HEK293 (cell line): ENCODE measurements at regions not wholly inside any gene's neighbourhood (a gene's known extent, or its start where the extent isn't known, plus 50 kb on each side); places are given as distances from the start of the nearest gene placed in this dataset.

Source experiments
- CTCF ChIA-PET: fragments of 350-600 bp; formaldehyde crosslinking; extraction: SDS; loops from one replicate; lab custom pipeline; 2021; ENCODE audit warnings: antibody characterized with exemption; lab: Yijun Ruan, JAX
- POLR2A ChIA-PET: fragments of 300-600 bp; formaldehyde crosslinking; extraction: SDS; loops from one replicate; lab custom pipeline; 2020; ENCODE audit warnings: antibody characterized with exemption, inconsistent platforms; lab: Yijun Ruan, JAX
- H3K27ac ChIP-seq: fragments of 200-500 bp; sonication (Bioruptor generic); 2 replicates; pipeline ENCODE4 v1.5.1; 2014; ENCODE audit warnings: low read depth, low read length, control low read depth, inconsistent platforms; ENCODE audit errors: extremely low read depth
- H3K36me3 ChIP-seq, 2 experiments: fragments of 200-500 bp in 1 of 2; sonication (Bioruptor generic) in 1 of 2; 1 replicate in 1 of 2; 2 replicates in 1 of 2; pipeline ENCODE4 v1.5.1; 2014 to 2017; ENCODE audit warnings: inconsistent platforms in 2 of 2, low read length in 2 of 2; ENCODE audit not compliant: control insufficient read depth in 2 of 2, insufficient read depth in 1 of 2
- H3K4me1 ChIP-seq: fragments of 200-500 bp; sonication (Bioruptor generic); 2 replicates; pipeline ENCODE4 v1.5.1; 2014; ENCODE audit warnings: mild to moderate bottlenecking, low read length, inconsistent platforms; ENCODE audit not compliant: control insufficient read depth, insufficient read depth
- H3K4me3 ChIP-seq: 2 replicates; pipeline ENCODE4 v1.5.1; 2011; ENCODE audit warnings: low read depth, mild to moderate bottlenecking, control low read depth, low read length, moderate library complexity
- H3K9me3 ChIP-seq: fragments of 200-500 bp; sonication (Bioruptor generic); 2 replicates; pipeline ENCODE4 v1.5.1; 2014; ENCODE audit warnings: low read depth, low read length, inconsistent platforms; ENCODE audit not compliant: control insufficient read depth, insufficient read depth
- GLIS1 ChIP-seq: fragments of 450-650 bp; formaldehyde crosslinking; IDR thresholded peaks from 2 replicates; pipeline ENCODE4 v1.5.1; 2016; ENCODE audit warnings: missing biosample characterization, missing genetic modification characterization
- IKZF3 ChIP-seq: fragments of 450-650 bp; IDR thresholded peaks from 2 replicates; pipeline ENCODE4 v1.5.0; 2018; ENCODE audit warnings: missing biosample characterization, mild to moderate bottlenecking, missing genetic modification characterization, moderate library complexity
- SCRT1 ChIP-seq: fragments of 450-650 bp; formaldehyde crosslinking; IDR thresholded peaks from 2 replicates; pipeline ENCODE4 v1.5.1; 2016; ENCODE audit warnings: missing biosample characterization, missing genetic modification characterization, borderline replicate concordance
- YY1 ChIP-seq: fragments of 450-650 bp; formaldehyde crosslinking; IDR thresholded peaks from 2 replicates; pipeline ENCODE4 v1.5.1; 2018; ENCODE audit warnings: missing biosample characterization, missing genetic modification characterization
- ZFHX2 ChIP-seq: fragments of 450-650 bp; formaldehyde crosslinking; conservative IDR thresholded peaks from 2 replicates; pipeline ENCODE4 v1.5.1; 2016; ENCODE audit warnings: missing biosample characterization, missing genetic modification characterization
- ZNF174 ChIP-seq: fragments of 450-650 bp; formaldehyde crosslinking; IDR thresholded peaks from 2 replicates; pipeline ENCODE4 v1.5.0; 2017; ENCODE audit warnings: missing biosample characterization, mild to moderate bottlenecking, missing genetic modification characterization
- ZNF19 ChIP-seq: fragments of 450-650 bp; formaldehyde crosslinking; IDR thresholded peaks from 2 replicates; pipeline ENCODE4; 2016; ENCODE audit warnings: missing biosample characterization, missing genetic modification characterization, low read depth
- ZNF202 ChIP-seq: fragments of 450-650 bp; formaldehyde crosslinking; IDR thresholded peaks from 2 replicates; pipeline ENCODE4 v1.5.1; 2016; ENCODE audit warnings: missing biosample characterization, missing genetic modification characterization, borderline replicate concordance
- ZNF366 ChIP-seq: fragments of 450-650 bp; formaldehyde crosslinking; conservative IDR thresholded peaks from 2 replicates; pipeline ENCODE4 v1.5.1; 2016; ENCODE audit warnings: missing biosample characterization, missing genetic modification characterization
- ZNF510 ChIP-seq: fragments of 450-650 bp; formaldehyde crosslinking; IDR thresholded peaks from 2 replicates; pipeline ENCODE4 v1.5.1; 2018; ENCODE audit warnings: mild to moderate bottlenecking, missing genetic modification characterization, missing biosample characterization; ENCODE audit not compliant: insufficient replicate concordance
- ZNF664 ChIP-seq: fragments of 450-650 bp; formaldehyde crosslinking; IDR thresholded peaks from 2 replicates; pipeline ENCODE4 v1.5.1; 2016; ENCODE audit warnings: missing biosample characterization, missing genetic modification characterization
- ZNF701 ChIP-seq: fragments of 450-650 bp; formaldehyde crosslinking; IDR thresholded peaks from 2 replicates; pipeline ENCODE4 v1.5.1; 2016; ENCODE audit warnings: missing biosample characterization, missing genetic modification characterization
- ZNF768 ChIP-seq: fragments of 450-650 bp; formaldehyde crosslinking; IDR thresholded peaks from 2 replicates; pipeline ENCODE4 v1.5.1; 2018; ENCODE audit warnings: missing biosample characterization, mild to moderate bottlenecking, missing genetic modification characterization
- ZNF792 ChIP-seq: fragments of 450-650 bp; formaldehyde crosslinking; IDR thresholded peaks from 2 replicates; pipeline ENCODE4 v1.5.1; 2016; ENCODE audit warnings: missing biosample characterization, missing genetic modification characterization
- ZSCAN23 ChIP-seq: fragments of 450-650 bp; formaldehyde crosslinking; IDR thresholded peaks from 2 replicates; pipeline ENCODE4 v1.5.1; 2016; ENCODE audit warnings: missing biosample characterization, missing genetic modification characterization
- TF ChIP-seq, protein P1 (sequence below): fragments of 450-650 bp; formaldehyde crosslinking; IDR thresholded peaks from 2 replicates; pipeline ENCODE4 v1.5.1; 2016; ENCODE audit warnings: missing biosample characterization, missing genetic modification characterization
- TF ChIP-seq, protein P2 (sequence below): fragments of 450-650 bp; formaldehyde crosslinking; IDR thresholded peaks from 2 replicates; pipeline ENCODE4 v1.5.1; 2016; ENCODE audit warnings: missing biosample characterization, missing genetic modification characterization, borderline replicate concordance
- TF ChIP-seq, protein P3 (sequence below): fragments of 450-650 bp; formaldehyde crosslinking; IDR thresholded peaks from 2 replicates; pipeline ENCODE4 v1.5.1; 2016; ENCODE audit warnings: missing biosample characterization, missing genetic modification characterization, borderline replicate concordance

DNA sequence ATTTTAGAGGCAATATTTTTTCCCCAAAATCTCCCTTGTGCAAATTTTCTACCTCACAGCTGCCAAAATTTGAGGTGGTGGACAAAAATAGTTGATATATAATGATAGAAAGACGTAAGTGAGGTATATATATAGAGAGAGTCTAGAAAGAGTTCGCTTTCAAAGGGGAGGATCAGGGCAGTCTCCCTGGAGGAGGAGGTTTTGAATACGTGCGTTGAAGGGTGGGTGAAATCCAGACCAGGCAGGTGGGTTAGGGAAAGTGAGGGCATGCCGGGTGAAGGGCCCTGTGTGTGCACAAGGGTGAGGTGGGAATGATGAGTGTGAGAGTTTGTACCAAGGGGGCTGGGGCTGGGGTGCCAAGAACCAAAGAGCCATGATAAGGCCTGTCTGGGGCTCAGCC lies 100.2 kb downstream of the CEBPB start (continued):
- TF ChIP-seq ZNF202 (tag by site-specific recombination) = no peak
- no peak for TF ChIP-seq ZNF174 (tag by site-specific recombination)
- no peak for TF ChIP-seq ZNF792 (tag by site-specific recombination)
- TF ChIP-seq, protein P1, sequence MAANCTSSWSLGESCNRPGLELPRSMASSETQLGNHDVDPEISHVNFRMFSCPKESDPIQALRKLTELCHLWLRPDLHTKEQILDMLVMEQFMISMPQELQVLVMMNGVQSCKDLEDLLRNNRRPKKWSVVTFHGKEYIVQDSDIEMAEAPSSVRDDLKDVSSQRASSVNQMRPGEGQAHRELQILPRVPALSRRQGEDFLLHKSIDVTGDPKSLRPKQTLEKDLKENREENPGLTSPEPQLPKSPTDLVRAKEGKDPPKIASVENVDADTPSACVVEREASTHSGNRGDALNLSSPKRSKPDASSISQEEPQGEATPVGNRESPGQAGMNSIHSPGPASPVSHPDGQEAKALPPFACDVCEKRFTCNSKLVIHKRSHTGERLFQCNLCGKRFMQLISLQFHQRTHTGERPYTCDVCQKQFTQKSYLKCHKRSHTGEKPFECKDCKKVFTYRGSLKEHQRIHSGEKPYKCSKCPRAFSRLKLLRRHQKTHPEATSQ (tag by site-specific recombination) = no peak

DNA sequence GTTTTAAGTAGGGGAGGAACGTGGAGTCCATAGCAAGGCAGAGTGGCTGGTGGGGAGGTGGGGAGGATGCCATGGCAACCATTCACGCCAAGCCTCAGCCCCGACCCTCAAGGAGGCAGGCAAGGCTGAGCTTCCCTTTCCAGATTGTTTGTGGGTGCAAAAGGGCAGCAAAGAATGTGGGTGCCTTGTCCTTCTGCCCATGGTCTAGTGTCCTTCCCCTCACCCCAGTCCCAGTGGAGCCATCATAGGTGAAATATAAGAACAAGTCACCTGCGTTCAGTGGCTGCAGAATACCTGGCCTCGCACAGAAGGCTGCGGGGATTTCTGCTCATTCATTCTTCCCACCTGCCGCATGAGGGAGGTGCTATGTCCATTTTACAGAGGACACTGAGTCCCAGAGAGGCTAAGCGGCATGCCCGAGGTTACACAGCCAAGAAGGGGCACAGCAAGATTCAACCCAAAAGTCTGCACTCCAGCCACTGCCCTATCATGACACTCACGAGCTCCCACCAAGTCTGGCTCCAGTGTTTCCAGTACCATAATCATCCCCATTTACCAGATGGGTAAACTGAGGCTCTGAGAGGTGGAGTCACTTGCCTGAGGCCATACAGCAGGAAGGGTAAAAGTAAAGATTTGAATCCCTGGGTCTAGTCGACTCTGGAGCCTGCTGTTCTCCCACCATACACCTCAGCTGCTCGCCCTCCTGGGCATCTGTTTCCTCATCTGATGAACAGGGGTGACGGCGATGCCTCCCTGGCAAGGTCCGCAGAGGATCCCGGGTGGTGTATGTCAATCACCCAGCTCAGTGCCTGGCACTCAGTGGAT lies 100.8 kb downstream of the CEBPB start:
- POLR2A ChIA-PET = no interaction called here
- Histone ChIP-seq H3K36me3 (no peaks in the 10 kb centered on the region), H3K9me3 (no peaks in the 10 kb centered on the region), H3K27ac (no peak overlapping the region), H3K4me1 (no peaks in the 10 kb centered on the region), H3K4me3 (no peak overlapping the region)
- TF ChIP-seq ZSCAN23 (tag by site-specific recombination) = no peak
- no peak for TF ChIP-seq IKZF3 (tag by site-specific recombination)
- TF ChIP-seq, protein P2, sequence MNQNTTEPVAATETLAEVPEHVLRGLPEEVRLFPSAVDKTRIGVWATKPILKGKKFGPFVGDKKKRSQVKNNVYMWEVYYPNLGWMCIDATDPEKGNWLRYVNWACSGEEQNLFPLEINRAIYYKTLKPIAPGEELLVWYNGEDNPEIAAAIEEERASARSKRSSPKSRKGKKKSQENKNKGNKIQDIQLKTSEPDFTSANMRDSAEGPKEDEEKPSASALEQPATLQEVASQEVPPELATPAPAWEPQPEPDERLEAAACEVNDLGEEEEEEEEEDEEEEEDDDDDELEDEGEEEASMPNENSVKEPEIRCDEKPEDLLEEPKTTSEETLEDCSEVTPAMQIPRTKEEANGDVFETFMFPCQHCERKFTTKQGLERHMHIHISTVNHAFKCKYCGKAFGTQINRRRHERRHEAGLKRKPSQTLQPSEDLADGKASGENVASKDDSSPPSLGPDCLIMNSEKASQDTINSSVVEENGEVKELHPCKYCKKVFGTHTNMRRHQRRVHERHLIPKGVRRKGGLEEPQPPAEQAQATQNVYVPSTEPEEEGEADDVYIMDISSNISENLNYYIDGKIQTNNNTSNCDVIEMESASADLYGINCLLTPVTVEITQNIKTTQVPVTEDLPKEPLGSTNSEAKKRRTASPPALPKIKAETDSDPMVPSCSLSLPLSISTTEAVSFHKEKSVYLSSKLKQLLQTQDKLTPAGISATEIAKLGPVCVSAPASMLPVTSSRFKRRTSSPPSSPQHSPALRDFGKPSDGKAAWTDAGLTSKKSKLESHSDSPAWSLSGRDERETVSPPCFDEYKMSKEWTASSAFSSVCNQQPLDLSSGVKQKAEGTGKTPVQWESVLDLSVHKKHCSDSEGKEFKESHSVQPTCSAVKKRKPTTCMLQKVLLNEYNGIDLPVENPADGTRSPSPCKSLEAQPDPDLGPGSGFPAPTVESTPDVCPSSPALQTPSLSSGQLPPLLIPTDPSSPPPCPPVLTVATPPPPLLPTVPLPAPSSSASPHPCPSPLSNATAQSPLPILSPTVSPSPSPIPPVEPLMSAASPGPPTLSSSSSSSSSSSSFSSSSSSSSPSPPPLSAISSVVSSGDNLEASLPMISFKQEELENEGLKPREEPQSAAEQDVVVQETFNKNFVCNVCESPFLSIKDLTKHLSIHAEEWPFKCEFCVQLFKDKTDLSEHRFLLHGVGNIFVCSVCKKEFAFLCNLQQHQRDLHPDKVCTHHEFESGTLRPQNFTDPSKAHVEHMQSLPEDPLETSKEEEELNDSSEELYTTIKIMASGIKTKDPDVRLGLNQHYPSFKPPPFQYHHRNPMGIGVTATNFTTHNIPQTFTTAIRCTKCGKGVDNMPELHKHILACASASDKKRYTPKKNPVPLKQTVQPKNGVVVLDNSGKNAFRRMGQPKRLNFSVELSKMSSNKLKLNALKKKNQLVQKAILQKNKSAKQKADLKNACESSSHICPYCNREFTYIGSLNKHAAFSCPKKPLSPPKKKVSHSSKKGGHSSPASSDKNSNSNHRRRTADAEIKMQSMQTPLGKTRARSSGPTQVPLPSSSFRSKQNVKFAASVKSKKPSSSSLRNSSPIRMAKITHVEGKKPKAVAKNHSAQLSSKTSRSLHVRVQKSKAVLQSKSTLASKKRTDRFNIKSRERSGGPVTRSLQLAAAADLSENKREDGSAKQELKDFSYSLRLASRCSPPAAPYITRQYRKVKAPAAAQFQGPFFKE (tag by site-specific recombination) = no peak
- no peak for TF ChIP-seq ZFHX2 (tag by site-specific recombination)
- TF ChIP-seq ZNF19 (tag by site-specific recombination) = no peak
- TF ChIP-seq GLIS1 (tag by site-specific recombination) = no peak
- no peak for TF ChIP-seq ZNF701
- CTCF ChIA-PET = interaction anchor here (0.9 kb wide), 1 partner anchor 8 kb away, joined by 3 read pairs; no protein-coding TSS in a partner anchor

DNA sequence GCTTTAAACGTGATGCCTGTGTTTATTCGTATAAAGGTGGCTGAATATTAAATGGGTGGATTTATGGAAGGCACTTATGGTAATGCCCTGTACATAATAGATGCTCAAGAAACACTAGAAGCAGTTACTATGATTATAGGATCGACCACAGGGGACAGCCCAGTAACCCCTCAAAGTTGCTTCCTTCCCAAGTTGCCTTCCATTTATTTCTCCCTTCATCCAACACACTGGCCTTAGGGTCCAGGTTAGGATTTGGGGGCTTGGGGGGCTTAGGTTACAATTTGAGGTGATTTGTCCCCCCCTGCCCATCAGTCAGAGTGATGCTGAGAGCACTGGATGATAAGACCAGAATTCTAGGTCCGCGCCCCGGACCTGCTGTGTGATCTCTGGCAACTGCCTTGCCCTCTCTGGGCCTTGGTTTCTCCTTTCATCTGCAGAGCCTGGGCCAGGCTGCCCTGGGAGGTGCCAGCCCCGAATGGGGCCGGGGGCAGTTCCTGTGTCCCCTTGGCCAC lies 101.5 kb downstream of the CEBPB start:
- POLR2A ChIA-PET = no interaction called here
- Histone ChIP-seq H3K36me3 (no peaks in the 10 kb centered on the region), H3K4me3 (no peak overlapping the region), H3K9me3 (no peaks in the 10 kb centered on the region), H3K4me1 (no peaks in the 10 kb centered on the region), H3K27ac (no peak overlapping the region)
- CTCF ChIA-PET = interaction anchor here (0.9 kb wide), 1 partner anchor 9 kb away, joined by 3 read pairs; no protein-coding TSS in a partner anchor
- no peak for TF ChIP-seq ZNF19 (tag by site-specific recombination)
- peak; percentile 91; the same call in 1 of the 2 replicates for TF ChIP-seq ZNF768 (tag by site-specific recombination)
- no peak for TF ChIP-seq ZNF510 (tag by site-specific recombination)
- peak; percentile 87 for TF ChIP-seq ZNF664 (tag by site-specific recombination)
- no peak for TF ChIP-seq ZNF366 (tag by site-specific recombination)
- no peak for TF ChIP-seq YY1 (tag by site-specific recombination)
- TF ChIP-seq SCRT1 (tag by site-specific recombination) = no peak
- TF ChIP-seq, protein P3, sequence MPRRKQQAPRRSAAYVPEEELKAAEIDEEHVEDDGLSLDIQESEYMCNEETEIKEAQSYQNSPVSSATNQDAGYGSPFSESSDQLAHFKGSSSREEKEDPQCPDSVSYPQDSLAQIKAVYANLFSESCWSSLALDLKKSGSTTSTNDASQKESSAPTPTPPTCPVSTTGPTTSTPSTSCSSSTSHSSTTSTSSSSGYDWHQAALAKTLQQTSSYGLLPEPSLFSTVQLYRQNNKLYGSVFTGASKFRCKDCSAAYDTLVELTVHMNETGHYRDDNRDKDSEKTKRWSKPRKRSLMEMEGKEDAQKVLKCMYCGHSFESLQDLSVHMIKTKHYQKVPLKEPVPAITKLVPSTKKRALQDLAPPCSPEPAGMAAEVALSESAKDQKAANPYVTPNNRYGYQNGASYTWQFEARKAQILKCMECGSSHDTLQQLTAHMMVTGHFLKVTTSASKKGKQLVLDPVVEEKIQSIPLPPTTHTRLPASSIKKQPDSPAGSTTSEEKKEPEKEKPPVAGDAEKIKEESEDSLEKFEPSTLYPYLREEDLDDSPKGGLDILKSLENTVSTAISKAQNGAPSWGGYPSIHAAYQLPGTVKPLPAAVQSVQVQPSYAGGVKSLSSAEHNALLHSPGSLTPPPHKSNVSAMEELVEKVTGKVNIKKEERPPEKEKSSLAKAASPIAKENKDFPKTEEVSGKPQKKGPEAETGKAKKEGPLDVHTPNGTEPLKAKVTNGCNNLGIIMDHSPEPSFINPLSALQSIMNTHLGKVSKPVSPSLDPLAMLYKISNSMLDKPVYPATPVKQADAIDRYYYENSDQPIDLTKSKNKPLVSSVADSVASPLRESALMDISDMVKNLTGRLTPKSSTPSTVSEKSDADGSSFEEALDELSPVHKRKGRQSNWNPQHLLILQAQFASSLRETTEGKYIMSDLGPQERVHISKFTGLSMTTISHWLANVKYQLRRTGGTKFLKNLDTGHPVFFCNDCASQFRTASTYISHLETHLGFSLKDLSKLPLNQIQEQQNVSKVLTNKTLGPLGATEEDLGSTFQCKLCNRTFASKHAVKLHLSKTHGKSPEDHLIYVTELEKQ (tag by site-specific recombination) = no peak
